Kidney capillary endothelial cell (primary cell): ENCODE measurements at regions not wholly inside any gene's neighbourhood (a gene's known extent, or its start where the extent isn't known, plus 50 kb on each side); places are given as distances from the start of the nearest gene placed in this dataset.

Experiments used
- DNase-seq: peaks from one replicate; pipeline ENCODE4 v3.0.0-alpha.2; 2018; ENCODE audit warnings: low spot score

DNA sequence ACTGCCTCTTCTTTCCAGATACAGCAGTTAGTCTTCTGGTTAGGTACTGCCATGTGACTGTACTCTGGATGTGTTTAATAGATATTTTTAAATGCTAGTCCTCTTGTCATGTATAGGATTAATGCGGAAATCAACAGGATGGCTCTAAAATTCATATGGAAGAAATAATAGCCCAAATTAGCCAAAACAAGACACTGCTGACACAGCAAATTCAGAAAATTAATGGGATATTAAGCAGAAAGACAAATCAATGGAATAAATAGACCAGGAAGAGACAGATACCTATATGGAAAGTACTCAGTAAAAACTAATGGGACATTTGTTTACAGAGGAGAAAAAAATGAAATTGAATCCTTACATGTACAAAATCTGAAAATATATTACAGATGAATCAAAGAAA is 679.3 kb upstream of the PCDH20 start:
- no peak for DNase-seq

DNA sequence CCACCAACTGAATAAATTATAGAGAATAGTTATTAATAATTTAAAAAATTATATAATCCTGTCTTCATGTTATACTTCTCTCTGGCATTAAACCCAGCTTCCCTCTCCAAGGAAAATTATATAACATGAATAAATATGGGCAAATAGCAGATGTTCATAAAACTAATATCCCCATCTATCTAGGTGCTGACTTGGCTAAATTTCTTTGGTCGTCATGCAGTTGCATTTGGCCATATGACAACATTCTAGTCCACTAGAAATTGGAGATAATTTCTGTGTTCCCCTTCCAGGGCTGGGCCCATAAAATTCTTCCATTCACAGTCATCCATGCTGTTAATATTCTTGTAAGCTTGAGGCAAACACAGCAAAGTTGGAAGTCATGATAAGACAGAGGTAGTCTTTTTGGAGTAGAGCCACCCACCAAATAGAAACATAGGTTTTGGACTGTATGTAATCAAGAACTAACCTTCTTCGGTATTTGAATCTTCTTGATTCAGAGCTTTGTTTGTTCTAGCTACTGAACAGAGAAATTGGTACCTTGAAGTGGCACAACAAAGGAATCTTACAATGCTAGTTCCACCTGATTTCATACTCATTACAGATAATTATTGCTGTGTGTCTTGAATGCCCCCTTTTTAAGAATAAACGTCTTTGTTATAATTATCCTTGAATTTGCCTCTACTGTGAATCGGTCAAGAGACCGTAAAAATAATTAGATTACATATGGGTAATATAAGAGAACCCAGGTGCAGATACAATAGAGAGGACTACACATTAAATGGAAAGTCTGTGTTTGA is 678.5 kb upstream of the PCDH20 start:
- DNase-seq = no peak

DNA sequence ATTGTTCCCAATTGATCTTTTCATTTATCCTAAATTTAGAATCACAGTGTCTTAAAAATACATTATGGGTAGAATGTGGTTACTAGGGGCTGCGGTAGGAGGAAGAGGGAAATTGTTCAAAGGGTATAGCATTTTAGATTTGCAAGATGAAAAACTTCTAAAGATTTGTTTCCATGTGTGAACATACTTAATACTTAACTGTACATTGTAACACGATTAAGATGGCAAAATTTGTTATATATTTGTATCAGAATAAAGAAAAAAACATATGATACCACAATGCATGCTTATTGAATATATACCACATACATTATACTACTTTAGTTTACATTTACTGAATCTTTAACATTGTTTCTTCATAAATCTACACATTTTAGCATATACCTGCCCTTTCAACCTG is 677.3 kb upstream of the PCDH20 start:
- DNase-seq = no peak

DNA sequence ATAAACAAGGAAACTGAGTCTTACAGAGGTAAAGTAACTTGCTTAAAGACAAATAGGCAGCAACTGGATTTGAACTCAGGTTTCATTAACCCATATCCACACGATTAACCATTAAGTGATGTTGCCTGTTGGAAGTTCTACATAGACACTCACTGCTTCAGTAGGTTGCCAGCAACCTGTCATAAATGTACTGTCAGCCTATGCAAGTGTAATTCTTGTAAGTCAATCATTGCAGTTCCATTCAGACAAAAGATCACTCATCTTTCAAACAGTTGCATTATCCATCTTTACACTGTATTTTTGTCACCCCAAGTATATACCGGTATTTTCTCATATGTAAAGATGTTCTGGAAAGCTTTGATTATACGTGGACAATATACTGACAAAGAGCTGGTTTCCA is 676.9 kb upstream of the PCDH20 start:
- no peak for DNase-seq

DNA sequence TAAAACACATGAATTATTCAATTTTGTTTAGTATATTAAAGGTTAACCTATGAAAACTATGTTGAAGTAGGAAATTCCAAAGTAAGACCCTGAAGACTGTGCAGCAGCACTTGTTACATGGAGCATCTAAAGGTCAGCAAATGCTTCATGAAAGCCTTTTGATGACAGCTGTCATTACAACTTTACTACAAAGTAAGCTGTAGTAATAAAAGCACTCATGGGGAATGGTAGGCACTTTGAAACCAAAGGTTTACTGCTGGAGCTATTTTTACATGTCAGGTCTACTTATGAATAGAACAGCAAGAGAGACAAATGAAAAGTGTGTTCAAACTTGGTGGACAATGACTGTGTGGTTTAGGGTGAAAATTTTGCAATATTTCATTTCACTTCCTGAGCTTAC is 672.5 kb upstream of the PCDH20 start:
- no peak for DNase-seq

DNA sequence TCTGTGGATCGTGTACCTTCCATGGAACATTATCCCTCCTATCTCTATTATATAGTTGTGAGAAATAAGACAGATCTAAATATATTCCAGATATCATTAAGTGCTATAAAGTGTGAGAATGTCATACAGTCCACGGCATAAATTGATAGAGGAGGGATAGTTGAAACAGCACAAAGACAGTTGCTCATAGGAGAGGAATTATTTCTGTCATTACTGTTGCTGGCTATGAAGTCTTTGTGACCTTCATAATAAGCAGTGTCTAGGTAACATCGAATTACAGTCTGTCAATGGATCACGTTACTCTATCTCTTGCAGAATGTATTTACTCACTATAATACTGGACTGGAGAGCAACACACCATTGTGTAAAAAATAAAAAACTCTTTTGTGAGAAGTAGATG is 671.5 kb upstream of the PCDH20 start:
- DNase-seq = no peak

DNA sequence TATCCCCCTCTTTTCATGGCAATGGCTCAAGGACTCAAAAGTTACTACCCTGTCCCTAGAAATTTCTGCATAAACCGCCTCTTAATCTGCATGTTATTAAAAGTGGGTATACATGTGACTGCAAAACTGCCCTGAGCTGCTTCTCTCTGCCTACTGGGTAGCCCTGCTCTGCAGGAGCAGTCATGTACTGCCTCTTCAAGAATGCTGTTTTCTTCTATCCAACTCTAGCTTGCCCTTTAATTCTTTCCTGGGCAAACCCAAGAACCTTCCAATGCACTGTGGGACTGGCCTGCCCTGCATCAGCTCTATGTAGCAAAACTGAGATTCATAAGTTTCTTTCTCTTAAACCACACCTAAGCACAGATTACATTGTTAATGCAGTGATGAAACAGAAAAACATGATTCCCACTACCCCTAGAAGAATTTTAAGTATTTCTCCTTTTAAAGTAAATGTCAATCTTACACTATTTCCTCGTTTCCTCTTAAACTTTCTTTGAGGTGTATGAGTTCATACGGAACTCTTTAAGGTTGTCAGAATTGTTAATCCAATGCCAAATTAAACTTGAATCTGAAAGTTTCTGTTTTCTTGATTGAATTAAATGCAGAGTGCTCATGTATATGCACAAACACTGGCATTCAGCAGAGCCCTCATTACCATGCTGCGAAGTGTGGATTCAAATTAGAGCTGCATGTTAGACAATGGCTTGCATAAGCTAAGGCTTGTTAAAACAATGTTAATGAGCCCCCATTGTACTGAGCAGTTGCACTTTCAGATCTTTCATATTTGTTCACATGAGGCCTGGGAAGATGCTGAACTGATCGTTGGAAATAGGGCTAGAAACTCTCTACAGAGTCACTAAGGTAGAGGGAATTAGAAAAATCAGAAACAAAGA is 669.9 kb upstream of the PCDH20 start:
- no peak for DNase-seq

DNA sequence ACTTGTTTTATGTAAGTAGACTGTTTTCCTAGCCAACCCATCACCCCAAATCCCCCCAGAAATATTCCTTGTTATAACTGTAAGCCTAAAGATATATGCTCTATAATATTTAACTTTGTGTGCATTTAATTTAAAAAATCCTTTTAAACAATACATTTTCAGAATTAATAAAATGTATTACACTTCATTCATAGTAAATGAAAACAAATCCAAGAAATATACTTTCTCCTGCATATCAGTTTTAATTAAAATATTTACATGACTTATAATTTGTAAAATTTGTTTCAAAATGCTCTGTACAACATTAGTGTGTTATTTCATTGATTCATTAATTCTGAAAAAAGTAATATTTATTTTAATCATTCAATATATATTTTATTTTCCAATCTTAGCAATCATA is 669.1 kb upstream of the PCDH20 start:
- no peak for DNase-seq

DNA sequence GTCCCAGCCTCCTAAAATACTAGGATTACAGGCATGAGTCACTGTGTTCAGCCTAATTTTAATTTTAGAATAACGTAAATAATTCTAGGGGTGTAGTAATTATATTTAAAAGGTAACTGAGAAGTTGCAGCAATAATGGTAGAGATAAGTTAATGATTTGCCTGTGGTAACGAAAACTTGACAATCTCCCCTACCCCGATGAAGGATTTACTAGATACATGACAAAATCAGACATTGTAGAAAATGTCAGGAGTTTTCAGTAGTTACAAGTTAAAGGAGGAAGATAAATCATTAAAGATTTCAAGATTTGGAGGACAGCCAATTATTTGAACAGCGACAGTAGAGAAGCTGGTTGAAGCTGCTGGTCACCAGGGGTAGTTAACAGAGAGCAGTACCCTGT is 652.2 kb upstream of the PCDH20 start:
- DNase-seq = no peak

DNA sequence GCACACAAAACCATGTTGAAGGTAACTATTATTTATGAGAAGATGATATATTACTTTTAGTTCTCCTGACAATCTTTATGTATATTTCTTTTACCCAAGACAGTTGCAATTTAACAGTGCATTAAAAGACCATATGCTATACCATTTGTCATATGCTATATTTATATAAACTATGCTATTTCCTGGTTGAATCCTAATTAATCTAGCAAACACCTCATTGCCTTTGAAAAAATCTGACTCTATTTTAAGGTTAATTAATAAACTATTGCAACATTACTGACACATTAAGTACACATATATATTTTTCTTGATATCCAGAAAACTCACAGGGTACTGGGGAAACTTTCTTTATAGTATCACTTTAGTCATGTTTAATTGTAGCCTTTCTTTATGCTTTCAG is 649.4 kb upstream of the PCDH20 start:
- no peak for DNase-seq

DNA sequence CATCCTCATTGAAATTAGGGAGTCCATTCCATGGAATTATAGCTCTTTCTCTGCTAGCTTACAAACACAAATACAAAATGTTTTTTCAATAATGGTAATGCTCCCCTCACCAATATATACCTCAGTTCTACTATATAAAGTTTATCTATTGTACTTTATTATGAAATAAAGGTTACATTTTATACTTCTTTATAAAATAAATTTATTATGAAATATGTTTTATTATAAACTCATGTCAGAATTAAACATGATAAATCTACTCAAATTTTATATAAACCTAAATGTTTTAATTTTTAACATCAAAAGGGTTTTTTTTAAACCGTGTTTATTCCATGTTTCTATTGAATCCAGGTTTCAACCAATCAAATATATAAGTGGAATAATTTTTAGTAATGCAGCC is 646.1 kb upstream of the PCDH20 start:
- no peak for DNase-seq

DNA sequence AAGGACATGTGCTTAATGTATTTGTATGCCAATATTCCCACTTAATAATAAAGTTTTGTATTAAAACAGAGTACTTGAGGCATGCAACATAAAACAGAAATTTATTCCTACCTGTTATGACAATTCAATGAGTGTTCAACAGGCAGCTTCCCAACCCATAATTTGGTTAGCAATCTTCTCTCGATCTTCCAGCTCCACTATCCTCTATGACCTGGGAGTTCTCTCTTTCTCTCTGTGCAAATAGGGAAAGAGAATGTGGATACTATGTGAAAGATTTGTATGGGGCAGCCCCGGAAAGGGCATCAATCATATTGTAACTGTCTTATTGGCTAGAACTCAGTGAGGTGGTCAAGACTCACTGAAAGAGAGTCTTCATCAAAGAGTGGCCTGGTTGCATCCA is 644.9 kb upstream of the PCDH20 start:
- DNase-seq = no peak

DNA sequence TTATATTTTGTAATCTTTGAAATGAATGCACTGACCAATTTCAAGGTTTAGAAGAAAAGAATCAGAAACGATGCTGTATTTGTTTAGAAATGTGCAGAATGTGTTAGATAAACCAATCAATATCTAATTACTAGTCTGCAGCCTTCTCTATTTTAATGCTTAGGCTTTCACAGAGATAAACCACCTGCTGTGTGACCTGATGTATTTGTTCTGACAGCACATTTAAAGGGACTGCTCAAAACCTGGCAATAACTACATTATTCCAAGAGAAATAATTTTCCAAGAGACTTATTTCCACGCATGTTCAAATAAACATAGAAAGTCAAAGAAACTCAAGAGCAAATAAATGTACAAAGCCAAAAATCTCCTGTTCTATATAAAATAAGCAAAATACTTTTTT is 641.6 kb upstream of the PCDH20 start:
- no peak for DNase-seq

DNA sequence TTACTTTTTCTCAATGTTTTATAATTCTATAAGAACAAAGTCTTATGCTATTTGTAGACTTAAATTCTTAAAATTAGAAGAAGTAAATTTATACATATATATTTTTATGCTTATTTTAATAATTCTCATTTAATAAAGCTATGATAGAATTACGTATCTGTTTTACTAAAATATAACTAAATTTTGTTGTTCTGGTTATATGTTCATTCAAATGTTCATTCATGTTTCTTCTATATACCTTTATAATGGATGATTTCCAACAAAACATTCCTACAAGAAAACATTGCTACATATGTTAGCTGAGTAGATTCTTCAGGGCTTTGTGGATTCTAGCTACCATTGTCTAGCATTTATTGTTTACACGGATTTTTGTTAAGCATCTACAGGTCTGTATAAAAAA is 634.3 kb upstream of the PCDH20 start:
- DNase-seq = no peak

DNA sequence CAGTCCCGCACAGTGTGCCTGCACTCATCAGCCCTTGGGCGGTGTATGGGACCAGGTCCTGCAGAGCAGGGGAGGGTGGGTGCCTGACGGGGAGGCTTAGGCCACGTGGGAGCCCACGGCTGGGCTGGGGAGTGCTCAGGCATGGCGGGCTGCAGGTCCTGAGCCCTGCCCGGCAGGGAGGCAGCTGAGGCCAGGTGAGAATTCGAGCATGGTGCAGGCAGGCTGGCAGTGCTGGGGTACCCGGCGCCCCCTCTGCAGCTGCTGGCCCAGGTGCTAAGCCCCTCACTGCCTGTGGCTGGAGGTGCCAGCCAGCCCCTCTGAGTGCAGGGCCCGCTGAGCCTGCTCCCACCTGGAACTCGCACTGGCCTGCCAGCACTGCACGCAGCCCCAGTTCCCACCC is 630.9 kb upstream of the PCDH20 start:
- DNase-seq = no peak

DNA sequence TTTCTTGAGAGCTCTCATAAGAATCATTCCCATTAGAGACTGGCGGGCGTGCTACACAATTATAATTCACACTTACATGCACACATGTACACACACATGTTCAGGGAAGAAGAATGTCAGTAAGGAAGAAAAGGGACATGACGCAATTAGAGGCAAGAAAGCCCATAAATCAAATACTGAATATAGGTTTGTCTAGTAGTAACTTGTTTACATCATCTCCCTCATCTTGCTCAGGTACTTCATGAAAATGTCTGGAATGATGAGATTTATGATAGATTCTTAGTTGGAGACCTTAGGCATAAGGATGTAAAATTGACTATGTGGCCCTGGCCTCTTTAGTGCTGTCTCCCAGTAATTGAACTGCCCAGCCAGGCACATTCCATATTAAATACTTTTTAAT is 628.0 kb upstream of the PCDH20 start:
- DNase-seq = no peak

DNA sequence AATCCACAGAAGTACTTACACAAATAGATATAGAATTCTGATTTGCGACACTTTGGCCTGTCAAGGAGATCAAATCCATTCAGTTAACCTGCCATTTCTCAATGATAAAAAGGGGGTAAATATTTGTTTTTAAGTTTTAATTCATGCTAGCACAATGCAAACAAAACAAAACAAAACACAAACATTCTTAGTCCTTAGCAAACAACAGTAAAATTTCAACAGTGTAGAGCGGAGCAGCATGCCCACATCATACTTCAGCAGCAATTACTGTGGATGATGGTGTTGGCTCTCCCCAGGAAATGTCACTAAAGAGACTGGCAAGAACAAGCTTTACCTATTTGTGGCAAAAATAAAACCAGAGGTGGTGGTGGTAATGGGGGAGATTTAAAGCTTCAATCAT is 625.2 kb upstream of the PCDH20 start:
- no peak for DNase-seq

DNA sequence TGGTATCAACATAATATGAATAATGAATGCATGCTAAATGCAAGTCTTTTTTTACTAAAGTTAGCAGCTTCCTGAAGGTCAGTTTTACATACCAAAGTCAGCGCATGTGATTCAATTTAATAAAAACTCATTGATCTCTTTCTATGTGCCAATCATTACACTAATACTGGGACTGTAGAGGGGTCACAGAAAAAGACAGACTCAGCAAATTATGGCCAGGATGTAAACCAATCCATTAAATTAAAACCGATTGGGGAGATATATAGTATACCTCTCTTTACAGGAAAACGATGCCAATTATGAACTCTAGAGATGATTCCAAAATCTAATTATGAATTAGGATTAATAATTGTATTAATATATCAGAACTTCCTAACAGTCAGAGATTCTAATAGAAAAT is 624.4 kb upstream of the PCDH20 start:
- DNase-seq = no peak

DNA sequence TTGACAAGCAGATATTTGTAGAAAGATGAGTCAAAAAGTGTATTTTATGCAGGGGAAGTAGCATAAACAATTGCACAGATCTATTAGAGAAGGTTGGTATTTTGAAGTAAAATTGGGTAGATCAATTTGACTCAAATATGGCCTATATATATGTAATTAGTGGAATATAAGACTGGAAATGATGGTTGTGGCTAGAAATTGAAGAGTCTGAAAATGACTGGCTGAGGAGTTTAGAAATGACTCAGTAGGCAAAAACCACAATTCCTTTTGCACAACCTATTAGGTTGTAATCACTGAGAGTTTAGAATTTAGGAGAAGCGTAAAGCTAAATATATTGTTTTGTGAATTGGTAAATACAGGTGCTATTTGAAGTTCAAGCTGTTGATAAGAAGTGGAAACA is 622.6 kb upstream of the PCDH20 start:
- no peak for DNase-seq

DNA sequence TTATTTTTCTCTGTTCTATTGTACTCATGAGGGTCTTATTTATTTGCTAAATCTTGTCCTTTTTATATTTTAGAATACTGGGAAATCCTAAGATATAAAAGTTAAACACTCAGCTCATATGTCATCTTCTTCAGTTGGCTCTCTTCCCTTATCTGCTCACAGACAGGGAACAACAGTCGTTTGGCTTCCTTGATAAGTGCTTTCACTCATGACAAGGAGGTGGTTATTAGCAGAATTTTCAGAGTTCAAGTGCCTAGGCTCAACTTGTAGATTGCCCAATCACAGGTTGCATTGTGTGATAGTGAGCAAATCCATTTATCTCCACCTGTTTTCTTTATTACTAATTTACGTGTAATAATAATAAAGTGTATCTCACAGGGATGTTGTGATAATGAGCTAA is 620.3 kb upstream of the PCDH20 start:
- DNase-seq = no peak

DNA sequence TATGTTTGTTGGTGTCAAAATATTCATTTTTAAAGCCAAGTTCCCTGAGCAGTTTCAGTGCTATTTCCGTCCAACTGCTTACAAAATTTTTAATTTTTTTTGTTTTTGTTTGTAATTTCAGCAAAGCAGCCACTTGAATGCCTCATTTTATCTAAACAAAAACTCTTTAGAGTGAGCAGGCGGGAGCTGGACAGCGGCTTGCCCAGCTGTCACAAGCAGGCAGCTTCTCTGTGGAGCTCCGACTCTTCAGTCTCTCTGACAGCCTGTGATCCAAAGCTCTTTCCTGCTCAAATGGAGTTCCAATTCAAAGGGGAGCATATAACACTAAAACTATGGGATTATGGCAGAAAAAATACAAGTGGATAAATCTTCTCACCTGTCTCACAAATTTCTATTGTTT is 618.3 kb upstream of the PCDH20 start:
- no peak for DNase-seq

DNA sequence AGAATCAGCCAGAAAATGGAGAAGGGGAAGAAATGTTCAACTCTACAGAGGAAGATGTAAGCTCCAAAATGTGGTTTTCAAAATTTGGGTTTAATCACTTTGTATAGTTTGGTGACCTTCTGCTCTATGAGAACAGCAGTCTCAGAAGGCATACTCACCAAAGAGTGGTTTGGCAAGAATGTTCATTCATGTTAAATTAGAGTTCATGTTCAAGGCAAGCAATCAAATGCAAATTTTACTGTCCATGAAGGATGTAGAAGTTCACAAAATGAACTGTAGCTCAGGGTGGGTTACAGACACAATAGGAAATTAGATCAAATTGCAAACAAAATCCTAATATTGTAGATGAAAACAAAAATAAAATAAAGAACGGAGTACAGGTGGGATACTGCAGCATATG is 606.7 kb upstream of the PCDH20 start:
- no peak for DNase-seq

DNA sequence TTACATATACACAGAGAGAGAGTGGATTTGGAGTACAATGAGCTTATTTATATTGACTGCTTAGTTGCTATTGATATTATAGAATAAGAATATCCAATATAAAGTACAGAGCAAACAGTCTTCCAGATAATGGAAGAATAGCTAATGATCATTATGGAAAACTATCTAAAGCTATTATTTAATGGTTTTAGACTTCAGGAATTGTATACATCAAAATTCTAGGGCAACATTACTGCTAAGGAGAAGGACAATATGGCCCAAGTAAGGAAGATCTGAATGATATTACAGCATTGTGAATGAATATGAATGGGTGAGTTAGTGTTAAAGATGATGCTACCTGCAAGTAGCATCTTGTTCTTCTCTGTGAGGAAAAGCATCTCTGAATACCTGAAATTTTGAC is 604.2 kb upstream of the PCDH20 start:
- no peak for DNase-seq

DNA sequence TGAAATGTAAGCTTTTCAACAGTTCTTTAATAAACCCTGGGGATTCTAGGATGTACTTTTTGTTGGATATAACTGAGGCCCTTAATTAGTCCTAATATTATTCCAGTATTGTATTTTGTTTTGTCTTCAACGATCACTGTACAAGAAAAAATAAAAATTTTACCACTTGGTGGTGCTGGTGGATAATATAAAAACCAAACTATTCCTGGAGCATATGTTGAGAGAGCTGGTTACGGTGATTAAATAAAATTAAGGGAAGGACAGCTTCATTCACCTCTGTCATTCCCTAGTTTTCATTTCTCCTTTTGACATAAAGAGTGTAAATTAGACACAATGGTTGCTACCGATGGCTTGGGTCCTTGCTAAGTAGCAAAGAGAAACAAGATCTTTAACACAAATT is 598.6 kb upstream of the PCDH20 start:
- no peak for DNase-seq
